Spleen (tissue), 7 donors: ENCODE measurements at regions not wholly inside any gene's neighbourhood (a gene's known extent, or its start where the extent isn't known, plus 50 kb on each side); places are given as distances from the start of the nearest gene placed in this dataset.

Source experiments
- CTCF ChIP-seq, 11 experiments: fragments of 200-600 bp in 7 of 11; fragments of 450-650 bp in 4 of 11; sonication (generic) in 4 of 11; IDR thresholded peaks in 8 of 11; conservative IDR thresholded peaks in 3 of 11; 1 replicate in 7 of 11; 2 replicates in 4 of 11; pipeline versions ENCODE4 v1.4.0 to v1.8.0; 2016 to 2021; ENCODE audit warnings: antibody characterized with exemption in 11 of 11, inconsistent platforms in 4 of 11, mild to moderate bottlenecking in 1 of 11
- POLR2A ChIP-seq, 3 donors: fragments of 450-650 bp; IDR thresholded peaks; one replicate each; pipeline ENCODE4 v1.5.1; 2017; ENCODE audit warnings: antibody characterized with exemption in 3 of 3, mild to moderate bottlenecking in 1 of 3
- POLR2AphosphoS5 ChIP-seq, 3 donors: sonication (generic); formaldehyde crosslinking; IDR thresholded peaks; one replicate each; pipeline ENCODE4 v1.5.1; 2017; ENCODE audit warnings: antibody characterized with exemption in 3 of 3
- donor health status: DM: no; HTN: no; CAD: no; lungs with moderate emphysema.
- donor health status: DM: no; HTN: no; CAD: no.
- donor health status: DM: no; HTN: no; CAD: no.

GRCh38 chr20:40103420-40103819 lies 585.6 kb downstream of the MAFB start:
- TF ChIP-seq CTCF (IDR thresholded peaks at IDR 0.05 in 8 of 11, conservative IDR thresholded peaks at IDR 0.05 in 3 of 11), result no peak
- TF ChIP-seq POLR2A (IDR thresholded peaks at IDR 0.05), result no peak
- TF ChIP-seq POLR2AphosphoS5 (IDR thresholded peaks at IDR 0.05), result no peak
